Loucy (cell line): ENCODE measurements at regions not wholly inside any gene's neighbourhood (a gene's known extent, or its start where the extent isn't known, plus 50 kb on each side); places are given as distances from the start of the nearest gene placed in this dataset.

Experiments used
- H2AFZ ChIP-seq: fragments of 200-600 bp; sonication (generic); 2 replicates; pipeline ENCODE4 v1.6.0; 2016; ENCODE audit warnings: antibody characterized with exemption, mild to moderate bottlenecking, low read length, moderate library complexity
- H3F3A ChIP-seq: fragments of 200-600 bp; 2 replicates; pipeline ENCODE4 v1.6.0; 2016; ENCODE audit warnings: antibody characterized with exemption, low read depth, mild to moderate bottlenecking
- H3K27me3 ChIP-seq: fragments of 200-600 bp; sonication (generic); 2 replicates; pipeline ENCODE4 v1.6.1; 2014; ENCODE audit warnings: low read length, mild to moderate bottlenecking; ENCODE audit not compliant: insufficient read depth, poor library complexity, severe bottlenecking
- H3K36me3 ChIP-seq: fragments of 200-600 bp; sonication (generic); 2 replicates; pipeline ENCODE4 v1.6.1; 2016; ENCODE audit warnings: low read length; ENCODE audit not compliant: insufficient read depth
- H3K4me1 ChIP-seq: fragments of 200-600 bp; sonication (generic); 2 replicates; pipeline ENCODE4 v1.5.1; 2014; ENCODE audit warnings: low read length, mild to moderate bottlenecking; ENCODE audit not compliant: insufficient read depth, poor library complexity, severe bottlenecking
- H3K4me2 ChIP-seq: fragments of 200-600 bp; sonication (generic); 2 replicates; pipeline ENCODE4 v1.6.0; 2014; ENCODE audit warnings: antibody characterized with exemption, low read length, low read depth, mild to moderate bottlenecking; ENCODE audit not compliant: poor library complexity, severe bottlenecking
- H3K4me3 ChIP-seq: fragments of 200-600 bp; sonication (generic); 2 replicates; pipeline ENCODE4 v1.5.1; 2014; ENCODE audit warnings: low read length, mild to moderate bottlenecking, mixed read lengths; ENCODE audit not compliant: poor library complexity, severe bottlenecking
- H3K79me2 ChIP-seq: fragments of 200-600 bp; sonication (generic); 2 replicates; pipeline ENCODE4 v1.6.1; 2014; ENCODE audit warnings: low read length; ENCODE audit not compliant: insufficient read depth
- H3K9ac ChIP-seq: fragments of 200-600 bp; sonication (generic); 2 replicates; pipeline ENCODE4 v1.6.0; 2014; ENCODE audit warnings: mild to moderate bottlenecking, low read depth, low read length, moderate library complexity; ENCODE audit not compliant: poor library complexity, severe bottlenecking
- H3K9me2 ChIP-seq: fragments of 200-600 bp; sonication (generic); replicated peaks from 2 replicates; pipeline ENCODE4 v1.6.1; 2016; ENCODE audit warnings: low read depth, low read length, mixed read lengths
- H3K9me3 ChIP-seq: fragments of 200-600 bp; sonication (generic); 2 replicates; pipeline ENCODE4 v1.6.1; 2014; ENCODE audit warnings: mild to moderate bottlenecking, antibody characterized with exemption, low read length, low read depth; ENCODE audit not compliant: insufficient read depth
- H4K20me1 ChIP-seq: fragments of 200-600 bp; sonication (generic); 2 replicates; pipeline ENCODE4 v1.6.0; 2014; ENCODE audit warnings: antibody characterized with exemption, low read length, mild to moderate bottlenecking; ENCODE audit not compliant: insufficient read depth, poor library complexity, severe bottlenecking
- CTCF ChIP-seq: fragments of 200-600 bp; sonication (generic); conservative IDR thresholded peaks from 2 replicates; pipeline ENCODE4 v1.5.1; 2014; ENCODE audit warnings: mild to moderate bottlenecking, antibody characterized with exemption, low read length
- EZH2phosphoT487 ChIP-seq: fragments of 200-600 bp; IDR thresholded peaks from 2 replicates; pipeline ENCODE4 v1.6.1; 2018; ENCODE audit warnings: antibody characterized with exemption, mild to moderate bottlenecking, moderate library complexity, borderline replicate concordance

- no peak overlapping the region for H3K4me3 ChIP-seq
- H3K4me1 ChIP-seq: no peaks in the 10 kb centered on the region
- no peak overlapping the region for H2AFZ ChIP-seq
- H3K4me2 ChIP-seq: no peak overlapping the region
- H4K20me1 ChIP-seq: no peaks in the 10 kb centered on the region
- no peaks in the 10 kb centered on the region for H3K27me3 ChIP-seq
- H3K79me2 ChIP-seq: no peaks in the 10 kb centered on the region
- H3K9me3 ChIP-seq: no peaks in the 10 kb centered on the region
- no peaks in the 10 kb centered on the region for H3K36me3 ChIP-seq
- H3K9ac ChIP-seq: no peak overlapping the region
- H3F3A ChIP-seq: no peaks in the 10 kb centered on the region
- no peak for TF ChIP-seq CTCF
- no peak for TF ChIP-seq EZH2phosphoT487
- no peaks in the 10 kb centered on the region for H3K9me2 ChIP-seq
Observed at GRCh38 chr10:64067859-64068258, 546.7 kb downstream of the REEP3 start.

- Histone ChIP-seq H4K20me1 (no peaks in the 10 kb centered on the region), H3F3A (no peaks in the 10 kb centered on the region), H3K4me2 (no peak overlapping the region), H3K9me3 (no peaks in the 10 kb centered on the region), H3K4me1 (no peaks in the 10 kb centered on the region), H3K36me3 (no peaks in the 10 kb centered on the region), H2AFZ (no peak overlapping the region), H3K4me3 (no peak overlapping the region), H3K79me2 (no peaks in the 10 kb centered on the region), H3K9me2 (no peaks in the 10 kb centered on the region), H3K9ac (no peak overlapping the region), H3K27me3 (no peaks in the 10 kb centered on the region)
- no peak for TF ChIP-seq CTCF
- no peak for TF ChIP-seq EZH2phosphoT487
Observed at GRCh38 chr10:64070241-64070640, 549.0 kb downstream of the REEP3 start.

DNA sequence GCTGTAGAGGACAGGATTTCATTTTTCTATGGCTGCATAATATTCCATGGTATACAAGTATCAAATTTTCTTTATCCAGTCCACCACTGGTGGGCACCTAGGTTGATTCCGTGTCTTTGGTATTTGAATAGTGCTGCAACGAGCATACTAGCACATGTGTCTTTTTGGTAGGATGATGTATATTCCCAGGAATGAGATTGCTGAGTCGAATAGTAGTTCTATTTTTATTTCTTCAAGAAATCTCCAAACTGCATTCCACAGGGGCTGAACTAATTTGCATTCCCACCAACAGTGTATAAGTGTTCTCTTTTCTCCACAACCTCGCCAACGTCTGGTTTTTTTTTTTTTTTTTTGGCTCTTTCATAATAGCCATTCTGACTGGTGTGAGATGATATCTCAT lies 550.0 kb downstream of the REEP3 start:
- no peaks in the 10 kb centered on the region for H3K9me2 ChIP-seq
- no peaks in the 10 kb centered on the region for H3K27me3 ChIP-seq
- no peaks in the 10 kb centered on the region for H3K4me1 ChIP-seq
- no peak overlapping the region for H3K4me3 ChIP-seq
- H3K79me2 ChIP-seq: no peaks in the 10 kb centered on the region
- no peak for TF ChIP-seq EZH2phosphoT487
- TF ChIP-seq CTCF: no peak
- H2AFZ ChIP-seq: no peak overlapping the region
- no peak overlapping the region for H3K9ac ChIP-seq
- H4K20me1 ChIP-seq: no peaks in the 10 kb centered on the region
- no peak overlapping the region for H3K4me2 ChIP-seq
- no peaks in the 10 kb centered on the region for H3K9me3 ChIP-seq
- no peaks in the 10 kb centered on the region for H3K36me3 ChIP-seq
- H3F3A ChIP-seq: no peaks in the 10 kb centered on the region
